WTC11 (cell line): ENCODE measurements at regions not wholly inside any gene's neighbourhood (a gene's known extent, or its start where the extent isn't known, plus 50 kb on each side); places are given as distances from the start of the nearest gene placed in this dataset.
A peak's percentile ranks its signal among the peaks of the same experiment; 100 is the strongest.

Source experiments
- ATAC-seq: fragments of 200-7000 bp; cut with Tn5 transposase; 2 replicates; pipeline ENCODE4 v1.10.0; 2021; ENCODE audit warnings: mild to moderate bottlenecking, moderate library complexity
- CTCF ChIA-PET: fragments of 300-600 bp; sonication (Branson Sonifier 250); formaldehyde crosslinking; loops from one replicate; lab custom pipeline; 2021; ENCODE audit warnings: antibody characterized with exemption; lab: Charles Lee
- POLR2A ChIA-PET: fragments of 350-600 bp; sonication (Branson Sonifier 250); formaldehyde crosslinking; loops from one replicate; lab custom pipeline; 2021; ENCODE audit warnings: antibody characterized with exemption; lab: Charles Lee
- DNase-seq: peaks from one replicate; pipeline ENCODE4 v3.0.0; 2021; ENCODE audit warnings: low spot score
- H3K27ac Mint-ChIP-seq: 2 replicates; pipeline ENCODE4 v1.8.0; 2021; ENCODE audit warnings: mixed read lengths
- H3K27me3 Mint-ChIP-seq: 2 replicates; pipeline ENCODE4 v1.8.0; 2021; ENCODE audit warnings: low read depth, mild to moderate bottlenecking, moderate library complexity, mixed read lengths
- H3K36me3 Mint-ChIP-seq: 2 replicates; pipeline ENCODE4 v1.8.0; 2021; ENCODE audit warnings: mixed read lengths
- H3K4me1 Mint-ChIP-seq: 2 replicates; pipeline ENCODE4 v1.8.0; 2022; ENCODE audit warnings: mixed read lengths
- H3K4me3 Mint-ChIP-seq: 2 replicates; pipeline ENCODE4 v1.8.0; 2021; ENCODE audit warnings: mild to moderate bottlenecking, moderate library complexity, mixed read lengths
- H3K9me3 Mint-ChIP-seq: 2 replicates; pipeline ENCODE4 v1.8.0; 2021; ENCODE audit warnings: mixed read lengths
- ATF3 ChIP-seq: sonication (generic); formaldehyde crosslinking; conservative IDR thresholded peaks from 2 replicates; pipeline ENCODE4 v1.8.1; 2022; ENCODE audit warnings: mild to moderate bottlenecking, missing genetic modification reagents
- CTCF ChIP-seq: fragments of 200-600 bp; IDR thresholded peaks from 2 replicates; pipeline ENCODE4 v1.8.0; 2022; ENCODE audit warnings: antibody characterized with exemption
- ELF4 ChIP-seq: sonication (generic); formaldehyde crosslinking; IDR thresholded peaks from 2 replicates; pipeline ENCODE4 v1.8.1; 2022; ENCODE audit warnings: low read depth, mild to moderate bottlenecking, moderate library complexity, missing genetic modification reagents
- EMX1 ChIP-seq: fragments of 250-450 bp; sonication (Bioruptor Pico); IDR thresholded peaks from 2 replicates; pipeline ENCODE4 v1.8.0; 2021; ENCODE audit warnings: mild to moderate bottlenecking
- MLX ChIP-seq: sonication (generic); formaldehyde crosslinking; IDR thresholded peaks from 2 replicates; pipeline ENCODE4 v1.8.1; 2023; ENCODE audit warnings: mild to moderate bottlenecking, missing genetic modification reagents, moderate library complexity
- NR3C1 ChIP-seq: sonication (generic); formaldehyde crosslinking; conservative IDR thresholded peaks from 2 replicates; pipeline ENCODE4 v1.8.1; 2023; ENCODE audit warnings: low read depth, mild to moderate bottlenecking, missing genetic modification reagents
- SOX15 ChIP-seq: fragments of 250-450 bp; sonication (Bioruptor Pico); IDR thresholded peaks from 2 replicates; pipeline ENCODE4 v1.9.0; 2021; ENCODE audit warnings: mild to moderate bottlenecking
- ZBTB21 ChIP-seq: sonication (generic); formaldehyde crosslinking; IDR thresholded peaks from 2 replicates; pipeline ENCODE4 v1.8.1; 2023; ENCODE audit warnings: mild to moderate bottlenecking, missing genetic modification reagents, borderline replicate concordance
- ZNF219 ChIP-seq: sonication (generic); formaldehyde crosslinking; IDR thresholded peaks from 2 replicates; pipeline ENCODE4 v1.8.0; 2023; ENCODE audit warnings: missing genetic modification reagents, mild to moderate bottlenecking, borderline replicate concordance
- ZNF396 ChIP-seq: fragments of 250-450 bp; sonication (Bioruptor Pico); IDR thresholded peaks from 2 replicates; pipeline ENCODE4 v1.8.0; 2021; ENCODE audit warnings: mild to moderate bottlenecking, moderate library complexity, borderline replicate concordance
- TF ChIP-seq, protein P1 (sequence below): sonication (generic); formaldehyde crosslinking; IDR thresholded peaks from 2 replicates; pipeline ENCODE4 v1.8.1; 2023; ENCODE audit warnings: mild to moderate bottlenecking, missing genetic modification reagents, moderate library complexity
- TF ChIP-seq, protein P2 (sequence below): sonication (generic); formaldehyde crosslinking; IDR thresholded peaks from 2 replicates; pipeline ENCODE4 v1.8.0; 2023; ENCODE audit warnings: mild to moderate bottlenecking, missing genetic modification reagents
- TF ChIP-seq, protein P3 (sequence below): sonication (generic); formaldehyde crosslinking; IDR thresholded peaks from 2 replicates; pipeline ENCODE4 v1.8.1; 2023; ENCODE audit warnings: mild to moderate bottlenecking, moderate library complexity, missing genetic modification reagents
- TF ChIP-seq, protein P4 (sequence below): sonication (generic); formaldehyde crosslinking; IDR thresholded peaks from 2 replicates; pipeline ENCODE4 v1.8.0; 2022; ENCODE audit warnings: mild to moderate bottlenecking, missing genetic modification reagents
- TF ChIP-seq, protein P5 (sequence below): sonication (generic); formaldehyde crosslinking; IDR thresholded peaks from 2 replicates; pipeline ENCODE4 v1.8.1; 2022; ENCODE audit warnings: mild to moderate bottlenecking, missing genetic modification reagents, moderate library complexity, borderline replicate concordance

- no peak for TF ChIP-seq CTCF
- TF ChIP-seq, protein P1, sequence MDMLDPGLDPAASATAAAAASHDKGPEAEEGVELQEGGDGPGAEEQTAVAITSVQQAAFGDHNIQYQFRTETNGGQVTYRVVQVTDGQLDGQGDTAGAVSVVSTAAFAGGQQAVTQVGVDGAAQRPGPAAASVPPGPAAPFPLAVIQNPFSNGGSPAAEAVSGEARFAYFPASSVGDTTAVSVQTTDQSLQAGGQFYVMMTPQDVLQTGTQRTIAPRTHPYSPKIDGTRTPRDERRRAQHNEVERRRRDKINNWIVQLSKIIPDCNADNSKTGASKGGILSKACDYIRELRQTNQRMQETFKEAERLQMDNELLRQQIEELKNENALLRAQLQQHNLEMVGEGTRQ, result no peak
- TF ChIP-seq MLX (CRISPR knock-in tag), result no peak
- TF ChIP-seq NR3C1 (CRISPR knock-in tag), result no peak
- TF ChIP-seq ATF3 (CRISPR knock-in tag), result no peak
Observed at GRCh38 chr6:91659891-91660290, 1073.0 kb upstream of the MAP3K7 start (continued).

DNA sequence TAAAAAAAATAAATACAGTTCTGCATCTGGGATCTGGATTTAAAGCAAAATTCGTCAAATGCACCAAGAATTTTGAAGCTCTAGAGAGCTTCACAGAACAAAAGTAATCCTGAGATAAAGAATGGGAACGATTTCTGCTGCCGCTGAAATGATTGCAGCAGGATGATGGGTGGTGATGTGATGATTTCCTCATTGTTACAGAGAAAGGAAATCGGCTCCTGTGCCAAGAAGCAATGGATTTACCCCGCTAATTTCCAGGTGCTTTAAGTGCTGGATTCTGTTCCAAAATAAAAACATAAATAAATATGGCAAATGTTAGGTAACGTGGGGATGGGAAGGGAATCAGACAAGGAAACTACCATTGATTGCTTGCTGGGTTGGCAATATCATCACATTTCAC lies 1067.9 kb upstream of the MAP3K7 start:
- TF ChIP-seq, protein P2, sequence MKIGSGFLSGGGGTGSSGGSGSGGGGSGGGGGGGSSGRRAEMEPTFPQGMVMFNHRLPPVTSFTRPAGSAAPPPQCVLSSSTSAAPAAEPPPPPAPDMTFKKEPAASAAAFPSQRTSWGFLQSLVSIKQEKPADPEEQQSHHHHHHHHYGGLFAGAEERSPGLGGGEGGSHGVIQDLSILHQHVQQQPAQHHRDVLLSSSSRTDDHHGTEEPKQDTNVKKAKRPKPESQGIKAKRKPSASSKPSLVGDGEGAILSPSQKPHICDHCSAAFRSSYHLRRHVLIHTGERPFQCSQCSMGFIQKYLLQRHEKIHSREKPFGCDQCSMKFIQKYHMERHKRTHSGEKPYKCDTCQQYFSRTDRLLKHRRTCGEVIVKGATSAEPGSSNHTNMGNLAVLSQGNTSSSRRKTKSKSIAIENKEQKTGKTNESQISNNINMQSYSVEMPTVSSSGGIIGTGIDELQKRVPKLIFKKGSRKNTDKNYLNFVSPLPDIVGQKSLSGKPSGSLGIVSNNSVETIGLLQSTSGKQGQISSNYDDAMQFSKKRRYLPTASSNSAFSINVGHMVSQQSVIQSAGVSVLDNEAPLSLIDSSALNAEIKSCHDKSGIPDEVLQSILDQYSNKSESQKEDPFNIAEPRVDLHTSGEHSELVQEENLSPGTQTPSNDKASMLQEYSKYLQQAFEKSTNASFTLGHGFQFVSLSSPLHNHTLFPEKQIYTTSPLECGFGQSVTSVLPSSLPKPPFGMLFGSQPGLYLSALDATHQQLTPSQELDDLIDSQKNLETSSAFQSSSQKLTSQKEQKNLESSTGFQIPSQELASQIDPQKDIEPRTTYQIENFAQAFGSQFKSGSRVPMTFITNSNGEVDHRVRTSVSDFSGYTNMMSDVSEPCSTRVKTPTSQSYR, result no peak
- TF ChIP-seq EMX1 (CRISPR knock-in tag) (no peak), ZNF396 (CRISPR knock-in tag) (no peak), SOX15 (CRISPR knock-in tag) (no peak), ZBTB21 (CRISPR knock-in tag) (no peak), ZNF219 (CRISPR knock-in tag) (no peak), ELF4 (CRISPR knock-in tag) (no peak)
- TF ChIP-seq, protein P3, sequence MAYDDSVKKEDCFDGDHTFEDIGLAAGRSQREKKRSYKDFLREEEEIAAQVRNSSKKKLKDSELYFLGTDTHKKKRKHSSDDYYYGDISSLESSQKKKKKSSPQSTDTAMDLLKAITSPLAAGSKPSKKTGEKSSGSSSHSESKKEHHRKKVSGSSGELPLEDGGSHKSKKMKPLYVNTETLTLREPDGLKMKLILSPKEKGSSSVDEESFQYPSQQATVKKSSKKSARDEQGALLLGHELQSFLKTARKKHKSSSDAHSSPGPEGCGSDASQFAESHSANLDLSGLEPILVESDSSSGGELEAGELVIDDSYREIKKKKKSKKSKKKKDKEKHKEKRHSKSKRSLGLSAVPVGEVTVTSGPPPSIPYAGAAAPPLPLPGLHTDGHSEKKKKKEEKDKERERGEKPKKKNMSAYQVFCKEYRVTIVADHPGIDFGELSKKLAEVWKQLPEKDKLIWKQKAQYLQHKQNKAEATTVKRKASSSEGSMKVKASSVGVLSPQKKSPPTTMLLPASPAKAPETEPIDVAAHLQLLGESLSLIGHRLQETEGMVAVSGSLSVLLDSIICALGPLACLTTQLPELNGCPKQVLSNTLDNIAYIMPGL (CRISPR knock-in tag), result no peak
- TF ChIP-seq, protein P4, sequence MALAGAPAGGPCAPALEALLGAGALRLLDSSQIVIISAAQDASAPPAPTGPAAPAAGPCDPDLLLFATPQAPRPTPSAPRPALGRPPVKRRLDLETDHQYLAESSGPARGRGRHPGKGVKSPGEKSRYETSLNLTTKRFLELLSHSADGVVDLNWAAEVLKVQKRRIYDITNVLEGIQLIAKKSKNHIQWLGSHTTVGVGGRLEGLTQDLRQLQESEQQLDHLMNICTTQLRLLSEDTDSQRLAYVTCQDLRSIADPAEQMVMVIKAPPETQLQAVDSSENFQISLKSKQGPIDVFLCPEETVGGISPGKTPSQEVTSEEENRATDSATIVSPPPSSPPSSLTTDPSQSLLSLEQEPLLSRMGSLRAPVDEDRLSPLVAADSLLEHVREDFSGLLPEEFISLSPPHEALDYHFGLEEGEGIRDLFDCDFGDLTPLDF (CRISPR knock-in tag), result no peak
- TF ChIP-seq, protein P5, sequence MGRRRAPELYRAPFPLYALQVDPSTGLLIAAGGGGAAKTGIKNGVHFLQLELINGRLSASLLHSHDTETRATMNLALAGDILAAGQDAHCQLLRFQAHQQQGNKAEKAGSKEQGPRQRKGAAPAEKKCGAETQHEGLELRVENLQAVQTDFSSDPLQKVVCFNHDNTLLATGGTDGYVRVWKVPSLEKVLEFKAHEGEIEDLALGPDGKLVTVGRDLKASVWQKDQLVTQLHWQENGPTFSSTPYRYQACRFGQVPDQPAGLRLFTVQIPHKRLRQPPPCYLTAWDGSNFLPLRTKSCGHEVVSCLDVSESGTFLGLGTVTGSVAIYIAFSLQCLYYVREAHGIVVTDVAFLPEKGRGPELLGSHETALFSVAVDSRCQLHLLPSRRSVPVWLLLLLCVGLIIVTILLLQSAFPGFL (CRISPR knock-in tag), result no peak
- TF ChIP-seq, all 79 proteins: peak for 0
- Mint-ChIP-seq H3K9me3 (peaks cover 10% of the 10 kb centered on the region), H3K36me3 (no peaks in the 10 kb centered on the region), H3K4me3 (no peak overlapping the region), H3K27me3 (no peaks in the 10 kb centered on the region), H3K27ac (peak overlapping the region; percentile 80; the same call in 1 of the 2 replicates), H3K4me1 (peaks cover 35% of the 10 kb centered on the region)
- peak; percentile 13 for ATAC-seq
- no peak for DNase-seq
- ChIA-PET POLR2A (no interaction called here), CTCF (no interaction called here)
